NCI-H82 treated with DMSO at 0.1 percent for 48 hours (cell line): ENCODE measurements at regions not wholly inside any gene's neighbourhood (a gene's known extent, or its start where the extent isn't known, plus 50 kb on each side); places are given as distances from the start of the nearest gene placed in this dataset.
"Not testable (repeated sequence)": the region's sequence is repeated elsewhere in the genome, so short reads cannot be mapped to it uniquely, and the experiment has no call there.

Experiments used
- DNase-seq: peaks from one replicate; lab custom pipeline; 2025; ENCODE audit not compliant: unreplicated experiment; lab: John Stamatoyannopoulos, UW

- DNase-seq: no peak
Observed at GRCh38 chr12:114194066-114194465, 211.9 kb downstream of the TBX5 start.

GRCh38 chr12:114193474-114193873 lies 212.5 kb downstream of the TBX5 start:
- no peak for DNase-seq

GRCh38 chr12:114192549-114192948 lies 213.4 kb downstream of the TBX5 start:
- no peak for DNase-seq

GRCh38 chr12:114192013-114192412 lies 213.9 kb downstream of the TBX5 start:
- no peak for DNase-seq

- no peak for DNase-seq
Observed at GRCh38 chr12:114191581-114191980, 214.4 kb downstream of the TBX5 start.

- DNase-seq: no peak
Observed at GRCh38 chr12:114190971-114191370, 215.0 kb downstream of the TBX5 start.

- no peak for DNase-seq
Observed at GRCh38 chr12:114189266-114189665, 216.7 kb downstream of the TBX5 start.

GRCh38 chr12:114186241-114187002 lies 219.5 kb downstream of the TBX5 start:
- DNase-seq: no peak

- DNase-seq: no peak
Observed at GRCh38 chr12:114185036-114185435, 218.9 kb upstream of the RBM19 start.

- no peak for DNase-seq
Observed at GRCh38 chr12:114174326-114174725, 208.2 kb upstream of the RBM19 start.

- no peak for DNase-seq
Observed at GRCh38 chr12:114172135-114172534, 206.0 kb upstream of the RBM19 start.

- DNase-seq: no peak
Observed at GRCh38 chr12:114168061-114168460, 201.9 kb upstream of the RBM19 start.

- DNase-seq: no peak
Observed at GRCh38 chr12:114167431-114167830, 201.3 kb upstream of the RBM19 start.

GRCh38 chr12:114166362-114166761 lies 200.2 kb upstream of the RBM19 start:
- no peak for DNase-seq

- no peak for DNase-seq
Observed at GRCh38 chr12:114165921-114166320, 199.8 kb upstream of the RBM19 start.

GRCh38 chr12:114164351-114164750 lies 198.2 kb upstream of the RBM19 start:
- DNase-seq: no peak

- DNase-seq: no peak
Observed at GRCh38 chr12:114163771-114164170, 197.6 kb upstream of the RBM19 start.

GRCh38 chr12:114160445-114160844 lies 194.3 kb upstream of the RBM19 start:
- DNase-seq: no peak

GRCh38 chr12:114152890-114153289 lies 186.8 kb upstream of the RBM19 start:
- DNase-seq: no peak

- no peak for DNase-seq
Observed at GRCh38 chr12:114152066-114152465, 185.9 kb upstream of the RBM19 start.

GRCh38 chr12:114150584-114150983 lies 184.5 kb upstream of the RBM19 start:
- not testable (repeated sequence) for DNase-seq

- no peak for DNase-seq
Observed at GRCh38 chr12:114141921-114142564, 175.9 kb upstream of the RBM19 start.

GRCh38 chr12:114140576-114140975 lies 174.5 kb upstream of the RBM19 start:
- DNase-seq: no peak
